ENCODE measurements at regions not wholly inside any gene's neighbourhood (a gene's known extent, or its start where the extent isn't known, plus 50 kb on each side); places are given as distances from the start of the nearest gene placed in this dataset.
"Not testable (repeated sequence)": the region's sequence is repeated elsewhere in the genome, so short reads cannot be mapped to it uniquely, and the experiment has no call there.

DNA sequence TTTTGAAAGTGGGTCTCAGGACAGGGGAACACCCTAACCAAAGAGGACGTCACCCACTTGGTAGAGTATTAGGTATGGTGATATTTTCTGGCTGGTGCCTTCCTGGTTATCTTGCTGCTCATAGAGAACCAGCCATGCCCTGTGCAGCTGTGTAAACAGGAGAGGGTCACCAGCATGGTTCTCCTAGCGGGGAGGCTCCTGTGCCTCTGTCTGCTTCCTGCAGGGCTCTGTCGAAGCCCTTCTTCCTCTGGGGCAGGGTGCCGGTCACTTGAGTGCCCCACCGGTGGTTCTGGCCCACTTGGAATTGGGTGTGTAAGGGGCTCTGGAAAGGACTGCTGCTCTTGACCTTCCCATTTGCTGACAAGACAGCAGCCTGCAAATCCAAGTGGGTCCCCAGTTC lies 80.5 kb upstream of the KCNK12 start:
- DNase-seq = no peak

DNA sequence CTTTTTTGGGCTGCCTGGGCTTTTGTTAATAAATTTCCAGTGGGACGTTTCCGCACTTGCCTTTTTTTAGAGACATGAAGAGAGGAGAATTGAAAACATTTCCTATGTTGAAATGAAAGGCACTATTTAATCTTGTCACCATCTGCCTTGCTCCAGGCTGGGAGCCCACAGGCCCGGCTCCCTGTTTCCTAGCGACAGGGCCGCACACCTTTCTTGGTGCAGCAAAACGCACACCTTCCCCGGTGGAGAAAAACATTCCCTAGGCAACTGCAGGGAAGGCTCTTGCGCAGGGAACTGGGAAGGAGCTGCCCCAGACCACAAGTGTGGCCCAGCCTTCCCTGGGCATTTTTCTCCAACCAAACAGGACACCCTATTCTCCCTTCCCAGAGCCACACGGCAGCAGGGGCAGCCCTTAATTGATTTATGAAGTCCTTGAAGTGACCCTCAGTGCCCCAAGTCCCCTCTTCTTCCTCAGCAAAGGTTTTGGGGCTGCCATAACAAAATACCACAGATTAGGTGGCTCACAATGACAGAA lies 79.3 kb upstream of the KCNK12 start:
- DNase-seq = no peak

GRCh38 chr2:47645246-47645645 lies 74.5 kb upstream of the KCNK12 start:
- DNase-seq = no peak

DNA sequence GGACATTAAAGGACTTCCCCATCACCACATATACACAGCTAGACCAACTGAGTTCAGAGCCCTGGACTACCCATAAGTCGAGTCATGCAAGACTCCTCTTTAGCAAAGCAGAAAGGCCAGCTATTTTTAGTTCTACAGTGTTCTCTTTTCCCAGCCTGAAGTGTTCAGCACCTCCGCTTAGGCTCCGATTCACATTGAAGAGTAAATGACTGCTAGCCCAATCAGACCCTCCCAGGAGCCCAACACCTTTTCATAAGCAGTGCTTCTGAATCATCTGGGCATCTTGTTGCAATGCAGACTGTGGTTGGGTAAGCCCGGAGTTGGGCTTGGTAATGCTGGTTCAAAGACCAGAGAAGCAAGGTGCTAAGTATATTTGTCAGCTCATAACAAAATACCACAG lies 73.6 kb upstream of the KCNK12 start:
- DNase-seq = no peak

- no peak for DNase-seq
These were observed 70.6 kb upstream of the KCNK12 start for GRCh38 chr2:47641366-47641765.

GRCh38 chr2:47640356-47640755 lies 69.6 kb upstream of the KCNK12 start:
- DNase-seq = no peak

DNA sequence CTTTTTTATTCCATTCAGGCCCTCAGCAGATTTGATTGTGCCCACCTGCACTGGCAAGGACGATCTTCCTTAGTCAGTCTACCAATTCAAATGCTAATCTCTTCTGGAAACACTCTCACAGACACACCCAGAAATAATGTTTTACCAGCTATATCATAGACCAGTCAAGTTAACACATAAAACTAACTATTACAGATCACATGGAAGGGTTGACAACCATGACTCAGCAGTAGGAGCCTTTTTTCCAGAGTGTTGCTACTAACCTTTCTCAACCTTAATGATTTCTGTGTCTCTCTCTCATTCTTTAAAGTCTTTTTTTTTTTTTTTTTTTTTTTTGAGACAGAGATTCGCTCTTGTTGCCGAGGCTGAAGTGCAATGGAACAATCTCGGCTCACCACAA lies 68.7 kb upstream of the KCNK12 start:
- DNase-seq = no peak

DNA sequence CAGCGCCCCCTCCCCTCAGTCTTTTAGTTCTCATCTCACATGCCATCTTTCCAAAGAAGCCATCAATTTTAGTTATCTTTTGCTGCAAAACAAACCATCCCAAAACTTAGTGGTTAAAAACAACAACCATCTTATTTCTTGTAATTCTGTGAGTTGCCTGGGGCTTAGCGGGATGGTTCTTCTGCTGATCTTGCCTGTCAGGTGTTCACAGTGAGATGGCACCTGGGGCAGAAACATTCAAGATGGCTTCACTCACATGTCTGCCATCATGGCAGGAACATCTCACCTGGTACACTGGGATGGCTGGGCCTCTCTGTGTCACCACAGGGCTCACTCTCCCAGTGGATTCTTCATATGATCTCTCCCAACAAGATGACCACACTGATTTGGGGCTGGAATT lies 67.6 kb upstream of the KCNK12 start:
- no peak for DNase-seq

DNA sequence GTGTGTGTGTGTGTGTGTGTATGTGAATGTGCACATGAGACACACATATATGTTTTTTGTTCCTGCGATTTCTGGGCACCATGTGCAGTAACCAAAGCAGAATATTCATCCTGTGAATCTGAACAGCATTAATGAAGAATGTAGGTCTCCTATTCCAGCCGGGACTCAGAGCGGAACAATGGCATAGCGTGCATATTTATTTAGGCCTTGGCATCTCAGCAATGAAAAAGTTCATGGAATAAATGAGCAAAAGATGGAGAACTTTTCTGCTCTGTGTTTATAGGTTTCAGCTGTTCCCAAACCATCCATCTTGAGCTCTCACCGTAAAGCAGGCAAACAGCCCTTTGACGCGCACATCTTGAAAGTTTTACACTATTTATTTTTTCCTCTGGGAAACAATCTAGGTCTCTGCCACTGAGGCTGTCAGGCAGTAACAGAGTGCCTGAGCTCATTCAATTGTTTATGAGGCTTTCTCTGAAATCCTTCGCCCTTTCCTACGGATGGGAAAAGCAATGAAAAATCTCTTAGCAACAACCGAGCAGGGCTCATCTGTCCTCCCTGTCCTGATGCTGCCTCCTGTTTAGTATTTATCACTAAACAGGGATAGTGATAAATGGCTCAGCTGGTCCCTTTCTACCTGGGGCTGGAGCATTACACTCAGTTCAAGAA lies 65.9 kb upstream of the KCNK12 start:
- DNase-seq = no peak

- DNase-seq = no peak
These were observed 65.4 kb upstream of the KCNK12 start for GRCh38 chr2:47636176-47636575.

DNA sequence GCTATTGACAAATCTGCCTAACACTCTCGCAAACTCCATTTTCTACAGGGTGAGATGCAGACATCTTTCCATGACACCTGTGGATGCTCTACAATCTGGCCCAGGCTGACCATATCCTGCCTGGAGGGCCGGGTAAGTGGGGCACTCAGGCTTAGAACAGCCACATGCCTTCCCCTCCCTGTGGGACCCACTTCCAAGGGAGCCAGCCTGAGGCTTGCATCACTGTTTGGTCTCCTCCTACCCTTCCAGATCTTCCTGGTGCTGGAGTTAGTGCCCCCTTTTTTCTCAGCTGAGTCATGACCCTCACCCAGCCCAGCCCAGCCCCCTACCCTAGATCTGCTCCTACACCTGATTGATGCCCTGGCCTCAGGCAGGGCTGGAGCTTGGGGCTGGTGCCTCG lies 62.0 kb upstream of the KCNK12 start:
- no peak for DNase-seq

- no peak for DNase-seq
These were observed 61.1 kb upstream of the KCNK12 start for GRCh38 chr2:47631792-47632398.

GRCh38 chr2:47631306-47631705 lies 60.5 kb upstream of the KCNK12 start:
- no peak for DNase-seq

- DNase-seq = no peak
These were observed 59.0 kb upstream of the KCNK12 start for GRCh38 chr2:47629501-47630460.

- no peak for DNase-seq
These were observed 58.1 kb upstream of the KCNK12 start for GRCh38 chr2:47628904-47629303.

DNA sequence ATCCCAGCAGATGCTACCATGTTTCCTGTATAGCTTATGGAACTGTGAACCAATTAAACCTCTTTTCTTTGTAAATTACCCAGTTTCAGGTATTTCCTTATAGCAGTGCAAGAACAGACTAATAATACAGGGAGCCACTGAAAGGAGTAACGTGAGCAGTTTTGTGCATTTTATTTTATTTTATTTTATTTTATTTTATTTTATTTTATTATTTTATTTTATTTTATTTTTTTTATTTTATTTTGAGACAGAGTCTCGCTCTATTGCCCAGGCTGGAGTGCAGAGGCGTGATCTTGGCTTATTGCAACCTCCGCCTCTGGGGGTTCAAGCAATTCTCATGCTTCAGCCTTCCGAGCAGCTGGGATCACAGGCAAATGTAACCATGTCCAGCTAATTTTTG lies 55.9 kb upstream of the KCNK12 start:
- DNase-seq = no peak

DNA sequence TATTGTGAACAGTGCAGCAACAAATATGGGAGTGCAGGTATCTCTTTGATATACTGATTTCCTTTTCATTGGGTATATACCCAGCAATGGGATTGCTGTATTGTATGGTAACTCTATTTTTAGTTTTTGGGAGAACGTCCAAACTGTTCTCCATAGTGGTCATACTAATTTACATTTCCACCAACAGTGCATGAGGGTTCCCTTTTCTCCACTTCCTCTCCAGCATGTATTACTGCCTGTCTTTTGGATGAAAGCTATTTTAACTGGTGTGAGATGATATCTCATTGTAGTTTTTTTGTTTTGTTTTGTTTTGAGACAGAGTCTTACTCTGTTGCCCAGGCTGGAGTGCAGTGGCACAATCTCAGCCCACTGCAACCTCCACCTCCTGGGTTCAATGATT lies 52.4 kb upstream of the KCNK12 start:
- DNase-seq = not testable (repeated sequence)

DNA sequence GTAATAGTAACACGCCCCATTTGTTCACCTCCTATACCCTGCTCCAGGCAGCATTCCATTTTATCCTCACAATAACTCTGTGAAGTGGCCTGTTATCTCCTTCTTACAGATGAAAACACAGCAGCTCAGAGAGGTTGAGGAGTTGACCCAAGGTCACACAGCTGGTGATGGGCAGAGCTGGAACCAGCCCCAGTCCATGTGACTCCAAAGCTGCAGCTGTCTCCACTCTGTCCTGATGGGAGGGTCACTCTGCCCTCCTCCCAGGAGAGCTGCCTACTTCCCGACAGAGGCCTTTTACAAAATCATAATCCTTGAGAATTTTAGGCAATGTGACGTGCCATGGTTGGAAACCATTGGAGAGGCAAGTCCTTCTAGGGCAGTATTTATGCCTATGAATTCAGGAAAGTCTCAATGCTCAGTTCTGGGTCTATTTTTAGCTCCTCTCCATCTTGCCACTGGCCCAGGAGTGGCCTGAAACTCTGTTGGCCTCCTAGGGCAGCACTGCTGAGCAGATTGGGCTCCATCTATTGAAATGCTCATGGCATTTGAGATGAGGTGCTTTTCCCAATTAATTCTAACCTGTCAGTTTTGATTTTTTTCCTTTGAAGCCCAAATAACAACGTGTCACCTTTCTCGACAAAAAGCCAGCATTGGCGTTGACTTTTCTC lies 50.1 kb upstream of the KCNK12 start:
- DNase-seq = no peak

All from CD4-positive, alpha-beta T cell treated with Interferon alpha-2 for 1 hour (primary cell).